ENCODE measurements at regions not wholly inside any gene's neighbourhood (a gene's known extent, or its start where the extent isn't known, plus 50 kb on each side); places are given as distances from the start of the nearest gene placed in this dataset.

- Histone ChIP-seq H3K79me2 (ENCODE audit: low read length) (no peaks in the 10 kb centered on the region), H2AFZ (ENCODE audit: low read depth, low read length) (no peak overlapping the region)
Observed at GRCh38 chr3:162353414-162353813, 856.8 kb downstream of the OTOL1 start.

GRCh38 chr3:162354356-162354755 is 857.7 kb downstream of the OTOL1 start:
- Histone ChIP-seq H3K27ac (ENCODE audit: low read length) (no peak overlapping the region), H3K9ac (ENCODE audit: low read length) (no peak overlapping the region), H4K20me1 (ENCODE audit: insufficient read depth, low read length) (no peaks in the 10 kb centered on the region), H3K36me3 (replicated peaks; ENCODE audit: low read depth, low read length) (no peaks in the 10 kb centered on the region), H2AFZ (ENCODE audit: low read depth, low read length) (no peak overlapping the region), H3K79me2 (ENCODE audit: low read length) (no peaks in the 10 kb centered on the region), H3K27me3 (ENCODE audit: low read depth, low read length) (no peaks in the 10 kb centered on the region), H3K4me1 (ENCODE audit: low read length) (peaks cover 11% of the 10 kb centered on the region), H3K4me2 (ENCODE audit: low read length) (no peak overlapping the region), H3K9me3 (ENCODE audit: insufficient read depth, low read length) (no peaks in the 10 kb centered on the region), H3K4me3 (ENCODE audit: low read length) (no peak overlapping the region)
- TF ChIP-seq, protein P1, sequence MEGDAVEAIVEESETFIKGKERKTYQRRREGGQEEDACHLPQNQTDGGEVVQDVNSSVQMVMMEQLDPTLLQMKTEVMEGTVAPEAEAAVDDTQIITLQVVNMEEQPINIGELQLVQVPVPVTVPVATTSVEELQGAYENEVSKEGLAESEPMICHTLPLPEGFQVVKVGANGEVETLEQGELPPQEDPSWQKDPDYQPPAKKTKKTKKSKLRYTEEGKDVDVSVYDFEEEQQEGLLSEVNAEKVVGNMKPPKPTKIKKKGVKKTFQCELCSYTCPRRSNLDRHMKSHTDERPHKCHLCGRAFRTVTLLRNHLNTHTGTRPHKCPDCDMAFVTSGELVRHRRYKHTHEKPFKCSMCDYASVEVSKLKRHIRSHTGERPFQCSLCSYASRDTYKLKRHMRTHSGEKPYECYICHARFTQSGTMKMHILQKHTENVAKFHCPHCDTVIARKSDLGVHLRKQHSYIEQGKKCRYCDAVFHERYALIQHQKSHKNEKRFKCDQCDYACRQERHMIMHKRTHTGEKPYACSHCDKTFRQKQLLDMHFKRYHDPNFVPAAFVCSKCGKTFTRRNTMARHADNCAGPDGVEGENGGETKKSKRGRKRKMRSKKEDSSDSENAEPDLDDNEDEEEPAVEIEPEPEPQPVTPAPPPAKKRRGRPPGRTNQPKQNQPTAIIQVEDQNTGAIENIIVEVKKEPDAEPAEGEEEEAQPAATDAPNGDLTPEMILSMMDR (IDR thresholded peaks at IDR 0.05; ENCODE audit: low read depth, low read length), result no peak
- TF ChIP-seq EZH2phosphoT487 (IDR thresholded peaks at IDR 0.05; ENCODE audit: low read depth), result no peak

More at GRCh38 chr3:162353414-162353813, 856.8 kb downstream of the OTOL1 start:
- Histone ChIP-seq H3K9ac (ENCODE audit: low read length) (no peak overlapping the region), H3K27me3 (ENCODE audit: low read depth, low read length) (no peaks in the 10 kb centered on the region), H3K4me1 (ENCODE audit: low read length) (peaks cover 11% of the 10 kb centered on the region), H3K36me3 (replicated peaks; ENCODE audit: low read depth, low read length) (no peaks in the 10 kb centered on the region), H3K4me2 (ENCODE audit: low read length) (peak overlapping the region; percentile 25), H4K20me1 (ENCODE audit: insufficient read depth, low read length) (no peaks in the 10 kb centered on the region), H3K4me3 (ENCODE audit: low read length) (no peak overlapping the region), H3K9me3 (ENCODE audit: insufficient read depth, low read length) (no peaks in the 10 kb centered on the region), H3K27ac (ENCODE audit: low read length) (no peak overlapping the region)
- TF ChIP-seq EZH2phosphoT487 (IDR thresholded peaks at IDR 0.05; ENCODE audit: low read depth), result no peak
- TF ChIP-seq, protein P1 (IDR thresholded peaks at IDR 0.05; ENCODE audit: low read depth, low read length), result no peak

DNA sequence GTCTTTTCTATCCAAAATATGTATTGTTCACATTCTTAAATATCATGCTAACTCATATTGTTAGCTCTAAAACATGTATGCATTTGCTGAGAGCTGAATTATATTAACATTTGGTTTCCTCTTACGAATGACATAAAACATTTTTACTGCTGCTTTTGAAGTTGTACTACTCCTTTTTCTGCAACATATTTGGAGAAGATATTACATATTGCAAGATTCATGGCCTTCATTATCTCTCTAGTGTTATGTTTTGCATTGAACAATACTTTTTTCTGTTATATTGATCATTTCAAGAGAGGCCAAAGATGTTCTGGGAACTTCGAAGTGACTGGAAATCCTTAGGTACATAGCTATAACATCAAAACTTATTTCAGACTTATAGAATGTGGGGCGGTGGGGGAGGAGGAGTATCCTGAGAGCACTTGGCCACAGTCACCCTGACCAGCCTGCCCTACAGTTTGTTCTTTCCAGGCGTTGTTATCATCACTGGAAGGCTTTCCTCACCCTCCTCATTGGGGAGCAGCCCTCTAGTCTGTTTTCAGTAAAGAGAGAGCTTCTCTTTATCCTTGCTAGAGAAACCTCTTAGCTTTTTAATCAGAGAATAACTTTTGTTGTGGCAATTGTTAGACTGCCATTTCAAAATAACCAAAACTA is 868.6 kb downstream of the OTOL1 start:
- Histone ChIP-seq H3K9ac (ENCODE audit: low read length) (no peak overlapping the region), H3K9me3 (ENCODE audit: insufficient read depth, low read length) (no peaks in the 10 kb centered on the region), H3K36me3 (replicated peaks; ENCODE audit: low read depth, low read length) (no peaks in the 10 kb centered on the region), H3K79me2 (ENCODE audit: low read length) (no peaks in the 10 kb centered on the region), H4K20me1 (ENCODE audit: insufficient read depth, low read length) (no peaks in the 10 kb centered on the region), H3K27ac (ENCODE audit: low read length) (no peak overlapping the region), H3K4me1 (ENCODE audit: low read length) (peaks cover 6% of the 10 kb centered on the region), H3K4me2 (ENCODE audit: low read length) (no peak overlapping the region), H3K4me3 (ENCODE audit: low read length) (no peak overlapping the region), H3K27me3 (ENCODE audit: low read depth, low read length) (no peaks in the 10 kb centered on the region), H2AFZ (ENCODE audit: low read depth, low read length) (no peak overlapping the region)
- TF ChIP-seq EZH2phosphoT487 (IDR thresholded peaks at IDR 0.05; ENCODE audit: low read depth), result no peak
- TF ChIP-seq, protein P1 (IDR thresholded peaks at IDR 0.05; ENCODE audit: low read depth, low read length), result no peak

GRCh38 chr3:162366166-162366766 is 869.7 kb downstream of the OTOL1 start:
- Histone ChIP-seq H3K9me3 (ENCODE audit: insufficient read depth, low read length) (no peaks in the 10 kb centered on the region), H3K27me3 (ENCODE audit: low read depth, low read length) (no peaks in the 10 kb centered on the region), H2AFZ (ENCODE audit: low read depth, low read length) (no peak overlapping the region), H3K4me3 (ENCODE audit: low read length) (no peak overlapping the region), H3K79me2 (ENCODE audit: low read length) (no peaks in the 10 kb centered on the region), H3K4me2 (ENCODE audit: low read length) (no peak overlapping the region), H3K9ac (ENCODE audit: low read length) (no peak overlapping the region), H3K4me1 (ENCODE audit: low read length) (peaks cover 16% of the 10 kb centered on the region), H3K36me3 (replicated peaks; ENCODE audit: low read depth, low read length) (no peaks in the 10 kb centered on the region), H3K27ac (ENCODE audit: low read length) (no peak overlapping the region), H4K20me1 (ENCODE audit: insufficient read depth, low read length) (no peaks in the 10 kb centered on the region)
- TF ChIP-seq, protein P1 (IDR thresholded peaks at IDR 0.05; ENCODE audit: low read depth, low read length), result no peak
- TF ChIP-seq EZH2phosphoT487 (IDR thresholded peaks at IDR 0.05; ENCODE audit: low read depth), result no peak

All from OCI-LY3 (cell line).